SH-SY5Y (cell line): ENCODE measurements at regions not wholly inside any gene's neighbourhood (a gene's known extent, or its start where the extent isn't known, plus 50 kb on each side); places are given as distances from the start of the nearest gene placed in this dataset.

ENCODE experiments used
- GATA2 ChIP-seq: IDR thresholded peaks from 2 replicates; pipeline ENCODE4 v1.6.1; 2011; ENCODE audit warnings: mild to moderate bottlenecking, low read depth, low read length
- GATA3 ChIP-seq: IDR thresholded peaks from 2 replicates; pipeline ENCODE4 v1.6.1; 2011; ENCODE audit warnings: low read depth, mild to moderate bottlenecking, low read length, moderate library complexity

GRCh38 chr1:103208844-103209243 is 100.5 kb upstream of the COL11A1 start:
- TF ChIP-seq GATA2 (no peak), GATA3 (no peak)
